ENCODE measurements at regions not wholly inside any gene's neighbourhood (a gene's known extent, or its start where the extent isn't known, plus 50 kb on each side); places are given as distances from the start of the nearest gene placed in this dataset.

DNA sequence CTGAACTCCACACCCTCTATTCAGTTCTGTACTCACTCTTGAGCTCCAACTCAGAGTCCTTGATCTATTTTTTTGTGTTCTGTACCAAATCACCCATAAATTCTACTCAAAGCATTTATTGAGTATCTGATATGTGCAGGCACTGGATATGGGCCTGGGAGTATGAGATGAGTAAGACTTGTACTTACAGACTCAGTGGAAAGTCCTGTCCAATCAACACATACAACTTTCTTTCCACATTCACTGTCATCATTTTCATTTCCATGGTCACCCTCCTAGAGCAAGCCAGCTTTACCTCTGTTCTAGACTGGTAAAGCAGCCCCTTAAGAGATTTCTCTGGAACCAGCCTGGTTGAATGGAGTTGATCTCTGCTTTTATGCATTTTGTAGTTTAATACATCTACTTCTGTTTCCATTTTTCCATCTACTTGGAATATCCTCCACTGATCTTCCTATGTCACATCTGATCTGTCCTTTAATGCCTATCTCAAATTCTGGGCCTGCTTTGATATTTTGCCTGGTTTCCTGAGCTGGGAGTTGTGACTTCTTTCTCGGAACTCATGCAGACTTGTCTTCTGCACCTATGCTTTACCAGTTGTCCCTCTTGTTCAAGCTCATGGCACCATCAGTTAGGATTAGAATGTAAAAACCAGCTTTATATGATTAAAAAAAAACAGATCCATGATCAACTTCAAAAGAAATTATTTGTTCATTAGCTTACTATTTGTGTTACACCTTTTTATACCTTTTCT lies 96.9 kb upstream of the GLS start:
- no peak for DNase-seq (ENCODE audit: low read depth)

DNA sequence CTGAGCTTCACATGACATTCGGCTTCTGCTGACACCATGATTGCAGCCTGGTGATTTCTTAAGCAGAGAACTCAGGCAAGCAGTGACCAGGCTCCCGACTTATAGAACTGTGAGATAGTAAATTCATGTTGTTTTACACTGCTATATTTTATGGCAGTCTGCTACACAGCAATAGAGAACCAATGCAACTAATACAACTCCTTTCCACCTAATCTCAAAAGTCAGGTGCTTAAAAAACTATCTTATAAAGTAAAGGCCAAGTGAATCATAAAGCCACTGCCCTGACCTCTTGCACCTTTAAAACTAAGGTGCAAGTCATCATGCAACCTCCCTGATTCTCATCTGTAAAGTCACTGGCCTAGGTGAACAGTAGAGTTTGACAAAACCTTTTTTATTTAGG lies 95.3 kb upstream of the GLS start:
- DNase-seq (ENCODE audit: low read depth) = no peak

DNA sequence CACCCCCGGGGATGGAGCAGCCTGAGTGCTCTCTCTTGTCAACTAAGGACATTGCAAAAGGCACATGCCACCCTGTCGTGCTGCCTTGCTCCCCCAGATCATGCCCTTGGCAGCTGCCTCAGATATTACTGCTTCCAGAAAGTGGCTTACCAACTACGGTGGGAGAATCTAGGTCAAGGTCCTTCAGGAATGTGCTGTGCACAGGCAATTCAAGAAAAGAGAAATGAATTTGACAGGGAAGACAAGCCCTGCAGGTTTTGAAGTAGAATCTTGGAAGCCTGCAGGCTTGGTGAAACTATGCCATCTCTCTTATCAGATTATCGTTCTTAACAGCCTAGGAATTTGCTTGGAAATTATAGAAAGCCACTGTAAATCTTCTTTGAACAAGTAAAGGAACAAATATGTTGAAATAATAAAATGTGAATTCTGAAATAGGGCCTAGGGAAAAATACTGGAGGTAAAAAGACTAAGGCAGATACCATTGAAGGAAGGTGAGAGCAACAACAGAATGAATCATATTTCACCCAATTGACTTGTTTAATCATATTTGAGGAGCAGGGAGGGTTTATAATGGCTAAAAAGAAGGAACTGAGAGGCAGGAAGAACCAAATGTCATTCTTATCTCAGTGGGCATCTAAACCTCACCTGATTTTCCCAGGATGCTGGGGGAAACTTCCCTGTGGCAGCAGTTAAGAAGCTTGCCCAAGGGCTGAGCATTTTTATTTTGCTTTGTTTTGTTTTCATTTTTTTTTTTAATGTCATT lies 94.0 kb upstream of the GLS start:
- DNase-seq (ENCODE audit: low read depth) = no peak

DNA sequence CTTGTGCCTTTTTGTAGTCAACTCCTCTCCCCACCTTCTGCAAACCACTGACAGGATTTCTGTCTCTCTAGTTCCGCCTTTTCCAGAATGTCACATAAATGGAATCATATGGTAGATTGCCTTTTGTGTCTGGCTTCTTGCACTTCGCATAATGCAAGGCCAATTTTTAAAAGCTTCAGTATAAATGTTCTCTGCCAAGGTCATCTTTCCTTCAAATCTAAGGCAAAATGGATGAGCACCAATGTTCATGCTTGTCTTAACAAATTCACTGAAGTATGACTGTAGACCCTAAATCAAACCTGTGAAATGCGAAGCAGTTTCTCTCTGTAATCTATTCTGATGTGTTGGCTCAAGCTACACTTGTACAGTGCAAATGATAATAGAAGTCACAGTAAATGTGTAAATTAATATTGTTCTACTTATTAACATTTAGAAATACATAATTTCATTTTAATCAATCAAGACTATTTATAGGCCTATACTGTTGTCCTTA lies 92.8 kb upstream of the GLS start:
- DNase-seq (ENCODE audit: low read depth) = no peak

DNA sequence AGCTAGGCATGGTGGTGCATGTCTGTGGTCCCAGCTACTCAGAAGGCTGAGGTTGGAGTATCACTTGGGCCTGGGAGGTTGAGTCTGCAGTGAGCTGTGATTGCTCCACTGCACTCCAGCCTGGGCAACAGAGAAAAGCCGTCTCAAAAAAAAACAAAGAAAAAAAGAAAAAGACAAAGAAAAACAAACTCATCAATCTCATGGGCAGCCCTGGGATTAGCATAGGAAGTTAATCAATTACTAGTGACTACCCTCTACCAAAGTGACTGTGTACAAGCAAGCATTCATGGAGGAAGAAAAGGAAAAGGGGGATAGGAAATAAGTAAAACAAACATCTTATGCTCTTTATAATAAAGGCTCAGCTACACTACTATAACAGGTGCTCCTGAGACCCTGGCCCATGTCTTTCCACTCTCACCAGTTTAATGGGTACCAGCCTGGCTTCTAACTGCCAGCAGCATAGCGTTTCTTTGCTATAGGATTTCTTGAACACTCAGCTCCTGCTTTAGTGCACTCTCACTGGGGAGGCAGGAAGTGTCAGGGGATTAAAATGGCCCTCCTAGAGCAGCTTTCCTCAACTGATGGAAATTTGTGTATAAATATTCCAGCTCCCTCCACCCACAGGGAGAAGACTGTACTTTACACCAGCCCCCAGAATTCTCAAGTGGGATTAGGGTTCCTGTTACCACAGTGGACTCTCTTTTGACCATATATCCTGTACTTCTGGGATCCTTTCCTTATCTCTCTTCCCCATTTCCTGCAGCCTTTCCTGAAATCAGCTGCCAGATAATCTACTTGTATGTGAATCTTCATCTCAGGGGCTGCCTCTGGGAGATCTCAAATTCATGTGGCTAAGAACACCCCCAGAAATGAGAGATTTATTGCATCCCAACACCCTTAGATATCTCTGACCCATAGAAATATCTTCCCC lies 91.3 kb upstream of the GLS start:
- no peak for DNase-seq (ENCODE audit: low read depth)

DNA sequence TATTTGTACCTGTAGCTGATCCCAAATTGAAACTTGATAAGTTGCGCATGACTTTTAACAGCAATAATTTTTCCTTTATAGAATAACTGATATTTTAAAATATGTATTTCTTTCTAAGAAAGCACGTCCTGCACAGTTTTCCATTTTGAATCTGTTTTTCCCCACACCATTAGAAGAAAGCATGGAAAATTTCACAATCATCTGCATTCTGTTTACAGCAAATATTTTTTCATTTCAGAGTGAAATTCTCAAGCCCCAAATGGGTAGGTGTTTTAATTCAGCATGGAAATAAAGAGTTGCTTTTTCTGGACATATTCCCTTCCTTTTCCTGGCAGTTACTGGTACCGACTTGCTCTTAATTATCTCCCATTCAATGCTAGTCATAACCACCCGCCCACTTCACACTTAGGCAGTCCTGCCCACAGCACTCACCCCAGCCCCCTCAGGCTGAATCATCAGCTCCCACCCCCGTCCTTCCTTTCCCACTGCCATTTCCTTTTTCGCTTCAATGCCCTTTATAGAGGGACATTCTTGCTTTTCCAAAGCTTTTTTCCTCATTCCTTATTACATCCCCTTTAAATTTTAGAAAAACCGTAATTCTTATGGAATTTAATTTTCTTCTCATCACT lies 89.2 kb upstream of the GLS start:
- DNase-seq (ENCODE audit: low read depth) = peak; percentile 29

DNA sequence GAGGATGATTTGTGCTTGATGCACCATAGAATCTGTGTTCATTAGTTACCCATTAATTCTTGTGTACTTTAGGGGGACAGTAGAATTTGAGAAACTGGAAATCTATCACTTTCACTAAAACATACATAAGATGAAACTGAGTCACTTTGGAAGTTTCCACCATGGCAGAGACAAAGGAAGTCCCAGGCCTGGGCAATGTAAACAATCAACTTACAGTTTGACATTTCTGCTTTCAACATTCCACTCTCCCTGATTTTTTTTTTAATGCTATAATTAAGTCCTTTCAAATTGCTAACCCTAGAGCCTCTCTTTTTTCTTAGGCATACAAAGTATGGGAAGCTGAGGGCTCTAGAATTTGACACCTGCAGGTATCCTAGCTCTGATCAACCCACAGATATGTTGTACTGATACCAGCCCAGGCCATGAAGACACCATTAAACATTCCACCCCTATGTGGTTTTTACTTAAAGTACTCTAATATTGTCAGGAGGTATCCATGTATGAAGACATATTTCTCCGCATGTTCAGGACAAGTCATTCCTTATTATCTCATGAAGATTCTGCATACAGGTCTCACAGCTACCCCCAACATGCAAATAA lies 88.5 kb upstream of the GLS start:
- DNase-seq (ENCODE audit: low read depth) = no peak

DNA sequence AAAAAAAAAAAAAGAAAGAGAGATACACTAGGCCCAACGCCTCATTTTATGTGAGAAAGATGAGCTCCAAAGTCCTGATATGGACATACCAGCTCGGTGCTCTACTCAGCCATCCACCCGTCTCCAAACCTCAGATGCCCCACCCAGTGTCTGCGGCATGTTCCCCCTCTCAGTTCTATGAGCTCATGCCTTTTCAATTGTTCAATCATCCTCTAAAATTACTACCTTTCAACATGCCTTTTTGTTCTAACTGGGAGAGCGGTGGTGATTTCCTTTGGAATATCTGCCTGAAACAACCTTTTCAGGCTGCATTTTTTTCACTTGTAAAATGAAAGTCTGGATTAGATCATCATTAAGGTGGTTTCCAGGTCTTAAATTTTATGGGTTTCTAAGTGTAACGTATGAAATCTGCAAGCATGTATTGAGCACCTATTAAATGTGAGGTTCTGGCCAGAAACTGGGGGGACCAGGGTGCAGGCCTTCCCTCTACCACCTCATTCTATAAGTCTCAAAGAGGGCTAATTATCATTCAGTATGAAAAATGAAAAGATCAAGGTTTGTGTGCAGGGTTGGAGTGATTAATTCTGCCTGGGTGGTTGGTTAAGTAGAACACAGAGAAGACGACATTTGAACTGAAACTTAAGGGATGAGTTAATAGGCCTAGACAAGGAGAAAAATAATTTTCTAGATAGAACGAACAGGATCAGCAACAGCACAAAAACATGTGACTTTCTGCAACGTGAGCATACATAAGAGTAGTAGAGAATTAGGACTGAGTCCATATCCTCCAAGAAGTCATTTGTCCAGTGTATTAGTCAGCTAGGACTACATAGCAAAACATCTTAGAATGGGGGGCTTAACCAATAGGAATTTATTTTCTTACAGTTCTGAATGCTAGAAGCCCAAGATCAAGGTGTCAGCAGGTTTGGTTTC lies 87.4 kb upstream of the GLS start:
- no peak for DNase-seq (ENCODE audit: low read depth)

DNA sequence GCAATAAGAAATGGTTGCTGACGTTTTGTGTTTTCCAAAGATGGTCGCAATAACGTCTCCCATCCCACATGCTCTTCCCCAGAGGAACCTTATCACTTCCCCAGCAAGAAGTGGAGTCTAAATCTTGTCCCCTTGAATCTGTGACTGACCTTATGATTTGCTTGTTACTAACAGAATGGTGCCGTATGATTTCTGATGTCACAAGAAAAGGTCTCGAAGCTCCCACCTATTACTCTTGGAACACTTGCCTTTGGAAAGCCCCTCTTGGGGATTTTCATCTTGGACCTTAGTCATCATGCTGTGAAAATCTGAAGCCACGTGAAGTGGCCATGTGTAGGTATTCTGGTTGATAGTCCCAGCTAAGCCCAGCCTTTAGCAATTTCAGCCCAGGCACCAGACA lies 86.2 kb upstream of the GLS start:
- no peak for DNase-seq (ENCODE audit: low read depth)

DNA sequence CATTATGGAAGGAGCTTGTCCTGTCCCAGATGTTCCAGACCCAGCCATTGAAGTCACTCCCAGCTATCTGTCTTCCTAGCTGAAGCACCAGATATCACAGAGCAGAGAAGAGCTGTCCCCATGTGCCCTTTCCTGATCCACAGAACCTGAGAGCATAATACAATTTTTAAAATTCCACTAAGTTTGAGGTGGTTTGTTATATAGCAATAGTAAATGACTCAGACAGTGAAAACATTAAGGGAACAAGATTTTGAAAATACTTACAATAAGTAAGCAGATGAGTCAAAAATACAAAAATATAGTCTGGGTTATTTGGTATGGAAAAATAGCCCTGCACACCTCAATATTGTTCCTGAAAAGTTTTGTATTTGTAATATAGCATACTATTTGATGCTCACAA lies 85.8 kb upstream of the GLS start:
- no peak for DNase-seq (ENCODE audit: low read depth)

DNA sequence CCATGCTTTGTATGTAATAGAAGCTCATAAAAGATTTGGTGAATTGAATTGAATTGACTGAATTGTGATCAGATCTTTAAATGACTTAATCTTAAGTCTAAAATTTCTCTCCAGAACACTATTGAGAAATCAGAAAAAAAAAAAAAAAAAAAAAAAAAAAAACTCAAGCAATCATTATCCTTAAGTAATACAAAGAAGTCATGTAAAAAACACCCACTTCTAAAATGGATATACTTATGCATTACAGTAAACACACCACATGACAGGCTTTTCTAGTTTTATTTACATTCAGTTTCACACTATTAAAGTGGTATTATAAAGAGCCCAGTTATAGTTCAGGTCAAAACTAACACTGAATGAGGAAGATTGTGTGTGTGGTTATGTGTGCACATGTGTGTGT lies 84.9 kb upstream of the GLS start:
- no peak for DNase-seq (ENCODE audit: low read depth)

DNA sequence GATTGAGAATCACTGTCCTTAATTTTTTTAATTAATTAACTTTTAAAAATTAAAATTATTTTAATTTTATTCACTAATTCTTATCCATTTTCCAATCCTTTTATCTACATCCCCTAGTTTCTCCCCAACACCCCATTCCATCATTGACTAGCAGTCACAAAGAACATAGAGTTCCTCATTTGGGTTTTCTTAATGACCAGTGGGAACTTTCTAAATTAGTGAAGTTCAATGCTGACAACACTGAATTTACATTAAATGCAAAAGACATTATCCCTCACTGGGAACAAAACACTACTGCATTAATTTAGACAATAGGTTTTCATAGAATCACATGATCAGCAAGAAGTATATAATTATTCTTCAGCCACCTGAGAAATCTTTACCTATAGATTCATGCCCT lies 80.6 kb upstream of the GLS start:
- no peak for DNase-seq (ENCODE audit: low read depth)

DNA sequence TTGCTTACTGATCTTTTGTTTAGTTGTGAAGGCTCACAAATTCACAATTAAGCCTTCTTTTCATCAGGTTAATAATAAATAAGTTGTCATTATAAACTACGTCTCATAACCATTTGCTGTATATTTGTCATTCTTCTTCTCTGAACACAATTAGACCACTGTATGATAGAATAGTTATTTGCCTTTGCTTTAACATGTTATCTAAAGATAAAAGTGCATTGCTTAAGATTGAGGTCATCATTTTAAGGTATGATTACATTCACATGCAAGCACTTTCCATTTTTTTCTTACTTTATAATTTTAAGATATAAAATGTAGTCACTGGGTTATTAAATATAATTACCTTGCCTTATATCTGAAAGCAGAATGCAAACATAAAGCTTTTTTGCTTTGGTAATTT lies 80.1 kb upstream of the GLS start:
- no peak for DNase-seq (ENCODE audit: low read depth)

DNA sequence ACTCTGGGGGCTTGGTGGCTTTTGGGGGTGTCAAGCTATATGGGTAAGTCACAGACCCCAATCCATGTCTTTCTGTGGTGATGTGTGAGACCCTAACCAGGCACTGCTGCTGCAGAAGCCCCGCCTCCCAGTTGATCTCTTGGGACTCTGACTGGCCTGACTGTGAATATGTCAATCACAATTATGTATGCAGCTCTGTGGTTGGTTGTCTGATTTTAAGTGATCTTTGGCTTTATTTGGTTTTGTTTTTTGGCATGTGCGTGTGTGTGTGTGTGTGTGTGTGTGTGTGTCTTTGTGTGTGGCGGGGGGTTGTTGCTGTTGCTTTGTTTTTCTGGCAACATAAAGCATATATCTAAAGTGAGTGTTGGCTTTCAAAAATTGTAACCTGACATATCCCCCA lies 78.5 kb upstream of the GLS start:
- DNase-seq (ENCODE audit: low read depth) = no peak

DNA sequence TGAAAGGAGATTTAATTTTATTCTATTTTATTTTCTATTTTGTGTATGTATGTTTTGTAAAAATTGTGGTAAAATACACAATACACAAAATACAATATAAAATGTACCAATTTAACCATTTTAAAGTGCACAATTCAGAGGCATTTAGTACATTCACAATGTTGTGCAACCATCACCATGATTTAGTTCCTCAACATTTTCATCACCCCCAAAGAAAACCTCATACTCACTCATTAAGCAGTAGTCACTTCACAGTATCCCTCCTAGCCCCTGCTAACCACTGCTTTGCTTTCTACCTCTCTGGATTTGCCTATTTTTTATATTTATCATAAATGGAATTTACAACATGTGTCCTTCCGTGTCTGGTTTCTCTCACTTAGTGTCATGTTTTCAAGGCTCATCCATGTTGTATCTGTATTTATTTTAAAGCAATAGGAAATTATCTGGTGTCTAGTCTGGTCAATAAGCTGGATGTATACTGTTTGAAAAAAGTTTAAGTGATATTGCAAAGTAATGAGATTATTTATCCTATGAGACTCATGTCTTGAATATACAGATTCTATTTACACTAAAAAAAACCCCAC lies 77.9 kb upstream of the GLS start:
- no peak for DNase-seq (ENCODE audit: low read depth)

DNA sequence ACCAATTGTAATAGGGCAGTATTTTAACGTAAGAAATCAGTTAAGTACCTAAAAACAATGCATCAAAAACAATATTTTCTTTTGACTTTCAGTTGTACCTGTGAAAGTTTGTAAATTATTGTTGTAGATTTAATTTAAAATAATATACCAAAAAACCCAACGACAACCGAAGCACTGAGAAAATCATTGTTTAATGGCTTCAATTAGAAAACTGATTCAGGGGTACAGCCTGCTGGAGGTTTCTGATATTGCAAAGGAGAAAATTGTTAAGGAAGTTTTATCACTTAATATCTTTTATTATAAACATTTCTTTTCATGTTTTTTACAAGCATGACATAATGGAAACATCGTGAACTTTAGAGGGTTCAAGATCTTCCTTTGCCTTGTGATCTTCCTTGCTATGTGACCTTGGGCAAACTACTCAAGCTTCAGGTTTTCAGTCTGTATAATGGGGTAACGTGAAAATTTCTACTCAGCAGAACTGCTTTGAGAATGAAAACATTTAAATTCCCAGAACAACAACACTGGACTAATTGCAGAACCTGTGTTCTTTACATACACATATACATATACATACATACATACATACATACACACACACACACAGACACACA lies 76.3 kb upstream of the GLS start:
- peak; percentile 51 for DNase-seq (ENCODE audit: low read depth)

DNA sequence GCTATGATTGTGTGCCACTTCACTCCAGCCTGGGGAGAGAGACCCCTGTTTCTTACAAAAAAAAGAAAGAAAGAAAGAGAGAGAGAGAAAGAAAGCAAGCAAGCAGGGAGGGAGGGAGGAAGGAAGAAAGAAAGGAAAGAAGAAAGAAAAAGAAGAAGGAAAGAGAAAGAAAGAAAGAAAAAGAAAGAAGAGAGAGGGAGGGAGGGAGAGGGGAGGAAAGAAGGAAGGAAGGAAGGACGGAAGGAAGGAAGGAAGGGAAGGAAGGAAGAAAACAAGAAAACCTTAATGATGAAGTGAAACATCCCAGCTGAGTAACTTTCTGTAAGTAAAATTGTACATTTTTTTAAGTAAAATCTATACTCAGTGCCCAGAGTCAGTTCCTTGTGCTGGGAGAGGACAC lies 75.5 kb upstream of the GLS start:
- DNase-seq (ENCODE audit: low read depth) = no peak

DNA sequence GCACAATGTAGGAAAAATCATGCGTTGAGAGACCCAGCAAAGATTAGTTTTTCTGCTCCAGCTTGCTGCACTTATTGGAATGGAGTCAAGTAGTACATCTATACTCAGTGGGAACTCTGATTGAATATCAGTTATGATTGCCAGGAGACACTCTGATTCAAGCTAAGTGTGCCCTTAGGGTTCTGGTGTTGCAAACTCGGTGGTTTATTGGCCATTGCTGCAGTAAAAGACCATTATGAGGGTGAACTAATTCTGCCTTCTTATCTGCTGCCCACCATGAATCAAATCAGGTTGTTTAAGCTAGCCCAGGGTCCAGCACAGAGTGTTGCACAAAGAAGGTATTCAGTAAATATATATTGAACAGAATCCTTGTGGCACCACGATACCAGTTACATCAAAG lies 74.8 kb upstream of the GLS start:
- no peak for DNase-seq (ENCODE audit: low read depth)

DNA sequence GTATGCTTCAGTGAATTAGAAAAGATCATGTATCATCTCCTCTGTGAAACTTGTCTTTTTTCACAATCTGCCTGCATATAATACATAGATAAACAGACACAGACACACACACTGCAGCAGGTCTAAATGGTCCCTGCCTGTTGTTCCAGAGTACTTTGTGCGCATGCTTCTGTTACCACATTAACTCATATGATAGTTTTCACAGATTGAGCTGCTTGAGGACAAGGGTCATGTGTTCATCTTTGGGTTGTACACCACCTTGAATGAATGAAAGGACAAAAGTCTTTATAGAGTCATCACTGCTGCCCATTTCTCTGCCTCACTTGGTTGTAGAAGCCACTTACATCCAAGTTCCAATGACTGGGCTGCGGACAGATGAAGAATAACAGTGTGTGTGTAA lies 72.7 kb upstream of the GLS start:
- DNase-seq (ENCODE audit: low read depth) = no peak
